MCF 10A (cell line): ENCODE measurements at regions not wholly inside any gene's neighbourhood (a gene's known extent, or its start where the extent isn't known, plus 50 kb on each side); places are given as distances from the start of the nearest gene placed in this dataset.

Source experiments
- BruUV-seq: library from RNA; stranded (reverse); fragments of 400-500 nt; replicated peaks from 2 replicates; lab custom pipeline; 2021; lab: Mats Ljungman, UMichigan
- CTCF ChIA-PET: fragments of 300-600 bp; sonication (Branson Sonifier 250); formaldehyde crosslinking; extraction: SDS; loops from one replicate; lab custom pipeline; 2021; ENCODE audit warnings: antibody characterized with exemption, inconsistent platforms; lab: Yijun Ruan, JAX
- POLR2A ChIA-PET: fragments of 300-600, 350-650 bp; sonication (Branson Sonifier 250); formaldehyde crosslinking; extraction: SDS; loops from one replicate; lab custom pipeline; 2020; ENCODE audit warnings: antibody characterized with exemption, inconsistent platforms; lab: Yijun Ruan, JAX
- DNase-seq: peaks from one replicate; pipeline ENCODE4 v3.0.0-alpha.2; 2018; ENCODE audit not compliant: unreplicated experiment
- H3K27ac Mint-ChIP-seq: one replicate; pipeline ENCODE4 v1.8.0; 2022; ENCODE audit warnings: mild to moderate bottlenecking, low read depth, mixed read lengths; ENCODE audit not compliant: unreplicated experiment
- H3K27me3 Mint-ChIP-seq: one replicate; pipeline ENCODE4 v1.8.0; 2022; ENCODE audit warnings: mixed read lengths; ENCODE audit not compliant: insufficient read depth, unreplicated experiment
- H3K36me3 Mint-ChIP-seq: one replicate; pipeline ENCODE4 v1.8.0; 2022; ENCODE audit warnings: mild to moderate bottlenecking, moderate library complexity, mixed read lengths; ENCODE audit not compliant: insufficient read depth, unreplicated experiment
- H3K4me1 Mint-ChIP-seq: one replicate; pipeline ENCODE4 v1.8.0; 2022; ENCODE audit warnings: mixed read lengths; ENCODE audit not compliant: insufficient read depth, unreplicated experiment
- H3K4me3 Mint-ChIP-seq: one replicate; pipeline ENCODE4 v1.8.0; 2022; ENCODE audit warnings: mild to moderate bottlenecking, moderate library complexity, mixed read lengths; ENCODE audit not compliant: unreplicated experiment
- H3K9me3 Mint-ChIP-seq: one replicate; pipeline ENCODE4 v1.8.0; 2022; ENCODE audit warnings: mixed read lengths; ENCODE audit not compliant: unreplicated experiment
- intact Hi-C: fragments of 100-400 bp; cut with micrococcal nuclease; formaldehyde crosslinking; loops from 2 replicates; pipeline ENCODE4 v1.14.1; 2022
- TF ChIP-seq, protein P1 (sequence below): fragments of 200-600 bp; IDR thresholded peaks from one replicate; pipeline ENCODE4 v1.8.0; 2022; ENCODE audit warnings: antibody characterized with exemption, mild to moderate bottlenecking; ENCODE audit not compliant: unreplicated experiment

DNA sequence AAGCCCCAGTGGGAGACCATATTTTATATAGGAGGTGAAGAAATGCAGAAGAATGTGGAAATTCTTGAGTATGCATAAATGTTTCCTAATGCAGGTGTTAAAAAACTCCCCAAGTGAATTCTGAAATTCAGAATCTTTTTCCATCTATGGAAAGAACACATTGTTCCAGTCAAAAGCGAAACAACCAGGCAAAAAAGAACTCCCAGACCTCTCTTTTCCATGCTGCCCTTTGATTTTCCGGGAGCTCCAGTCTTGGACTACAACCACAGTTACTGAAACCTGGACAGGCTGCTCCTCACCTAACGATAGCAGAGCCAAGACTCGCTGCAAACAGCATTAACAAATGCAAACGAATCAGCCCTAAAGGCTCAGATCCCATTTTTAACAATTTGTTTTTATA is 108.7 kb upstream of the CNKSR3 start:
- H3K4me1 Mint-ChIP-seq = peaks cover 6% of the 10 kb centered on the region
- ChIA-PET POLR2A (no interaction called here), CTCF (interaction anchor here (0.6 kb wide), 1 partner anchor 93 kb away, joined by 3 read pairs; no protein-coding TSS in a partner anchor)
- H3K27me3 Mint-ChIP-seq = no peaks in the 10 kb centered on the region
- H3K4me3 Mint-ChIP-seq = no peak overlapping the region
- intact Hi-C loops = loop anchor here (5.0 kb wide), 1 partner anchor 107 kb away; the partner anchor contains the start of gene CNKSR3
- no peaks in the 10 kb centered on the region for H3K9me3 Mint-ChIP-seq
- DNase-seq = no peak
- H3K36me3 Mint-ChIP-seq = no peaks in the 10 kb centered on the region
- no TSS peak for BruUV-seq
- H3K27ac Mint-ChIP-seq = no peak overlapping the region
- TF ChIP-seq, protein P1, sequence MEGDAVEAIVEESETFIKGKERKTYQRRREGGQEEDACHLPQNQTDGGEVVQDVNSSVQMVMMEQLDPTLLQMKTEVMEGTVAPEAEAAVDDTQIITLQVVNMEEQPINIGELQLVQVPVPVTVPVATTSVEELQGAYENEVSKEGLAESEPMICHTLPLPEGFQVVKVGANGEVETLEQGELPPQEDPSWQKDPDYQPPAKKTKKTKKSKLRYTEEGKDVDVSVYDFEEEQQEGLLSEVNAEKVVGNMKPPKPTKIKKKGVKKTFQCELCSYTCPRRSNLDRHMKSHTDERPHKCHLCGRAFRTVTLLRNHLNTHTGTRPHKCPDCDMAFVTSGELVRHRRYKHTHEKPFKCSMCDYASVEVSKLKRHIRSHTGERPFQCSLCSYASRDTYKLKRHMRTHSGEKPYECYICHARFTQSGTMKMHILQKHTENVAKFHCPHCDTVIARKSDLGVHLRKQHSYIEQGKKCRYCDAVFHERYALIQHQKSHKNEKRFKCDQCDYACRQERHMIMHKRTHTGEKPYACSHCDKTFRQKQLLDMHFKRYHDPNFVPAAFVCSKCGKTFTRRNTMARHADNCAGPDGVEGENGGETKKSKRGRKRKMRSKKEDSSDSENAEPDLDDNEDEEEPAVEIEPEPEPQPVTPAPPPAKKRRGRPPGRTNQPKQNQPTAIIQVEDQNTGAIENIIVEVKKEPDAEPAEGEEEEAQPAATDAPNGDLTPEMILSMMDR = no peak

DNA sequence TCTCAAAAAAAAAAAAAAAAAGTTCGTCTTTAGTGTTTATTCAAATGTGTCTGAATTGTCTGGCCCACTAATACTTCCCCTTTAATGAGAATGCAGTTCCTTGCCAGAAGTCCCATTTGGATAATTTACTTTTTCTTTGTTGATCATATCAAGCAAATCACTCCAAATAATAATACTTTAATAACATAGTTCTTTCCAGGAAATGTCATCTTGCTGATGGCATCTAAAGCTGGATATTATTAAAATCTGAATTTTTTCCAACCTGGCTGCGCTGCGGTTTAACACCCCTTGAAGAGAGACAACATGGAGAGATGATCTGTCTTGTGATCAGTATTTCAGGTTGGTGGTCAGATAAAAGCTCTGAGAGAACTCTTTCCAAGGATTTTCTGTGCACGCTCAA is 111.2 kb upstream of the CNKSR3 start:
- POLR2A ChIA-PET = no interaction called here
- no TSS peak for BruUV-seq
- intact Hi-C loops = no loop called here
- no peak for DNase-seq
- H3K4me1 Mint-ChIP-seq = no peaks in the 10 kb centered on the region
- no peak overlapping the region for H3K4me3 Mint-ChIP-seq
- no peaks in the 10 kb centered on the region for H3K27me3 Mint-ChIP-seq
- CTCF ChIA-PET = interaction anchor here (1.7 kb wide), 1 partner anchor 54 kb away, joined by 3 read pairs; no protein-coding TSS in a partner anchor
- H3K36me3 Mint-ChIP-seq = peaks cover 6% of the 10 kb centered on the region
- TF ChIP-seq, protein P1 = no peak
- no peak overlapping the region for H3K27ac Mint-ChIP-seq
- H3K9me3 Mint-ChIP-seq = no peaks in the 10 kb centered on the region

GRCh38 chr6:154622618-154623336 is 110.4 kb upstream of the SCAF8 start:
- H3K4me3 Mint-ChIP-seq = no peak overlapping the region
- intact Hi-C loops = no loop called here
- DNase-seq = no peak
- H3K9me3 Mint-ChIP-seq = no peaks in the 10 kb centered on the region
- H3K27ac Mint-ChIP-seq = no peak overlapping the region
- H3K27me3 Mint-ChIP-seq = no peaks in the 10 kb centered on the region
- POLR2A ChIA-PET = interaction anchor here (0.6 kb wide), 2 partner anchors 23 to 47 kb away, joined by 3 to 5 read pairs; no protein-coding TSS in a partner anchor
- BruUV-seq = no TSS peak
- H3K36me3 Mint-ChIP-seq = peaks cover 6% of the 10 kb centered on the region
- CTCF ChIA-PET = no interaction called here
- TF ChIP-seq, protein P1 = no peak
- no peaks in the 10 kb centered on the region for H3K4me1 Mint-ChIP-seq

GRCh38 chr6:154623391-154623790 is 109.8 kb upstream of the SCAF8 start:
- H3K27ac Mint-ChIP-seq = no peak overlapping the region

More at GRCh38 chr6:154623391-154623790, 109.8 kb upstream of the SCAF8 start:
- intact Hi-C loops = no loop called here
- POLR2A ChIA-PET = interaction anchor here (0.6 to 1.4 kb wide), 2 partner anchors 8 to 24 kb away, joined by 3 to 6 read pairs; no protein-coding TSS in a partner anchor
- Mint-ChIP-seq H3K36me3 (peaks cover 6% of the 10 kb centered on the region), H3K4me1 (no peaks in the 10 kb centered on the region), H3K27me3 (no peaks in the 10 kb centered on the region), H3K9me3 (no peaks in the 10 kb centered on the region), H3K4me3 (no peak overlapping the region)
- CTCF ChIA-PET = interaction anchor here (1.4 kb wide), 1 partner anchor 52 kb away, joined by 7 read pairs; no protein-coding TSS in a partner anchor
- BruUV-seq = no TSS peak
- TF ChIP-seq, protein P1 = no peak
- DNase-seq = no peak
